GM10248 (cell line): ENCODE measurements at regions not wholly inside any gene's neighbourhood (a gene's known extent, or its start where the extent isn't known, plus 50 kb on each side); places are given as distances from the start of the nearest gene placed in this dataset.

ENCODE experiments used
- CTCF ChIA-PET: fragments of 300-600 bp; sonication (Branson Sonifier 250); formaldehyde crosslinking; extraction: SDS; loops from one replicate; lab custom pipeline; 2021; ENCODE audit warnings: antibody characterized with exemption; lab: Yijun Ruan, JAX
- POLR2A ChIA-PET: fragments of 350-650 bp; sonication (Branson Sonifier 250); formaldehyde crosslinking; extraction: SDS; loops from one replicate; lab custom pipeline; 2020; ENCODE audit warnings: antibody characterized with exemption; lab: Yijun Ruan, JAX
- DNase-seq: peaks from one replicate; pipeline ENCODE4 v3.0.0; 2012; ENCODE audit errors: extremely low spot score
- TF ChIP-seq, protein P1 (sequence below): IDR thresholded peaks from 2 replicates; pipeline ENCODE4 v1.5.1; 2012; ENCODE audit warnings: mild to moderate bottlenecking, low read depth; ENCODE audit errors: extremely low read depth, missing control alignments, control extremely low read depth

DNA sequence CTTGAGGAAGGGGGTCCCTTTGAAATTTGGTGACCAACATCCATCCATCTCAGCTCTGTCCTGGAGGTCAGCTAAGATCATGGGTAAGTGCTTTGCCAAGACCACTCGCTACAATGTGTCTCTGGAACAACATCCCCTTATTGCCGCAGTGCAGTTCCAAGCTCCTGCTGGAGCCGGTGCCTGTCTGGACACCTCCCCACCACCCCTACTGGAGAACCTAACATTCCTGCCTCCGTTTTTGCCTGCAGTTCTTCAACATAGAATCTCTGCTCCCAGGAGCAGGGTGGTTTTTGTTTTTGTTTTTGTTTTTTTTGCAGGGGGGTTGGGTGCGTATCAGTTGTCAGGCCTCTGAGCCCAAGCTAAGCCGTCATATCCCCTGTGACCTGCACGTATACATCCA is 51.2 kb upstream of the FXYD4 start:
- TF ChIP-seq, protein P1, sequence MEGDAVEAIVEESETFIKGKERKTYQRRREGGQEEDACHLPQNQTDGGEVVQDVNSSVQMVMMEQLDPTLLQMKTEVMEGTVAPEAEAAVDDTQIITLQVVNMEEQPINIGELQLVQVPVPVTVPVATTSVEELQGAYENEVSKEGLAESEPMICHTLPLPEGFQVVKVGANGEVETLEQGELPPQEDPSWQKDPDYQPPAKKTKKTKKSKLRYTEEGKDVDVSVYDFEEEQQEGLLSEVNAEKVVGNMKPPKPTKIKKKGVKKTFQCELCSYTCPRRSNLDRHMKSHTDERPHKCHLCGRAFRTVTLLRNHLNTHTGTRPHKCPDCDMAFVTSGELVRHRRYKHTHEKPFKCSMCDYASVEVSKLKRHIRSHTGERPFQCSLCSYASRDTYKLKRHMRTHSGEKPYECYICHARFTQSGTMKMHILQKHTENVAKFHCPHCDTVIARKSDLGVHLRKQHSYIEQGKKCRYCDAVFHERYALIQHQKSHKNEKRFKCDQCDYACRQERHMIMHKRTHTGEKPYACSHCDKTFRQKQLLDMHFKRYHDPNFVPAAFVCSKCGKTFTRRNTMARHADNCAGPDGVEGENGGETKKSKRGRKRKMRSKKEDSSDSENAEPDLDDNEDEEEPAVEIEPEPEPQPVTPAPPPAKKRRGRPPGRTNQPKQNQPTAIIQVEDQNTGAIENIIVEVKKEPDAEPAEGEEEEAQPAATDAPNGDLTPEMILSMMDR, result no peak
- ChIA-PET CTCF (interaction anchor here (0.6 to 0.9 kb wide), 2 partner anchors 8 to 16 kb away, joined by 3 read pairs; no protein-coding TSS in a partner anchor), POLR2A (no interaction called here)
- no peak for DNase-seq

DNA sequence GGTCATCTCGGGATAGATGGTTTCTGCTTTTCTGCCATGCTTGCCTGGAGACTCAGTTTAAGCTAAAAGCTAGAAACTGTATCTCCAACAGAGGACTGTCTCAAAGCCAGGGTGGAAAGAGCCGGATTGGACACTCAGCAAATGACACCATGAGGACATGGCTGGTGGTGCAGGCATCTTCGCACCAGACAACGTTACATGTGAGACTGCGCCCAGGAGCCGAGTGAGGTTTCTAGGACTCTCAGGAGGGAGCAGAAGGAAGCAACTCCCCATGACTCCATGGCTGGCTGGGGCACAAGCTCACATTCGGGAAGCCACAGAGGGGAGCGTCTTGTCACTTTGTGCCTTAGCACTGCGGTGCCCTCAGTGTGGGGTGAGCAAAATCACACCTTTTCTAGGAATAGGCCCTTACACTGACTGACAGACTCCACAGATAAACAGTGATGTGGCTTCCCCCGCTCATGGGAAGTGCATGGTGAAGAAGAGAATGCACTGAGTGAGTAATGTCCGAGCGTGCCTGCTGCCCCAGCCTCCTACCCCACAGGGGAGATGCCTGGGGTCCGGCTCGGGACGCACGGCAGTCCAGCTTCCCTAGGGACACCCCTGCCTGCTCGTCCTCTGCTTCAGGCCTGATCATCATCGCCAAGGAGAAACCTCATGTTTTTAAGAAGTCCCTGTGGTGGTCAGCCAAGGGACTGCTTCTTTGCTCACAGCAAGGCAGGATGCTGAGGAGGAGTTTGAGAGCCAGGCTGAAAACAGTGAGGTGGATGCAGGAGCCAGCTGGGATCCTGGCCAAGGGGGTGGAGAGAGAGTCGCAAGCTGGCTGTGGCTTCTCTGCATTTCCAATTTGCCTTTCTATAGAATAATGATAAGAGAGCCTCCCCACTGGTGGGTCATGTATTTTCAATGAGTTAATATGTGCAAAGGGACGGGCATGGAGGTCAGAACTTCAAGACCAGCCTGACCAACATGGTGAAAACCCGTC is 52.2 kb upstream of the FXYD4 start:
- TF ChIP-seq, protein P1, result no peak
- CTCF ChIA-PET, result interaction anchor here (0.6 to 1.0 kb wide), 3 partner anchors 9 to 17 kb away, joined by 3 read pairs; no protein-coding TSS in a partner anchor
- DNase-seq, result no peak
- POLR2A ChIA-PET, result no interaction called here

DNA sequence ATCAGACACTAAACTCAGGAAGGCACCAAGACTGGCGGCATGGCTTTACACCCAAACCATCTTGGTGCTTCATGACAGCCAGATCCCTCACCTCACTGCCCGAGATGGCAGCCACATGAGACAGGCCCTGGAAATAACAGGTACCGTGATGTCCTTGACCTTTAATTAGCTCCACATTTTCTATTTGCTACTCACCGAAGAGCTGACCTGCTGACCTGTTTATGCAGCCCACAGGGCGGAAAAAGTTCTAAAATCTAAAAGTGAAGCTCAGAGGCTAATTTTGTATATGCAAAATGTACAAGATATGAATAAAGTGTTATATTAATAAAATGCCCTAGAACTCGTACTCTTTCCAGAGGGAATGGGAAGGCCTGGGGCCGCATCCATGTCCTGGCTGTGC is 51.6 kb upstream of the RASGEF1A start:
- POLR2A ChIA-PET, result no interaction called here
- DNase-seq, result no peak
- CTCF ChIA-PET, result interaction anchor here (1.0 kb wide), 1 partner anchor 10 kb away, joined by 3 read pairs; no protein-coding TSS in a partner anchor
- TF ChIP-seq, protein P1, result no peak

DNA sequence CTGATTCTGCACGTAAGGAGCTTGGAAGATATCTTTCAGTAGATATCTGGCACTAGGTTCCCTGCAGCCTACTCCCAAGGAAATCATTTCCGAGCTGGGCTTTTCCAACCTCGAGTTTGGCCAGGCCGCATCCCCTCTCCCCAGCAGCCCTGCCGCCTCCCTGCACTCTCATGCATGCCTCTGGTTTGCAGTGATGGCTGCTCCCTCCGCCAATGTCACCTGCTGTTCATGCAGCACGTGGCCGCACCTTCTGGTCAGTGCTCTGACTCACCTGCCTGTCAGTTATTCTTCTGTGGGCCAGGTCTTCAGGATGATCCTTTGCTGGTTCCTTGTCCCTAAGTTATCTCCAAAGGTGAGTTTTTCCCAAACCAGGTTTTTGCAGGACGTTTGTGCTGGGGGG is 50.6 kb upstream of the RASGEF1A start:
- POLR2A ChIA-PET, result no interaction called here
- CTCF ChIA-PET, result interaction anchor here (0.8 kb wide), 1 partner anchor 27 kb away, joined by 3 read pairs; no protein-coding TSS in a partner anchor
- TF ChIP-seq, protein P1, result no peak
- DNase-seq, result no peak

DNA sequence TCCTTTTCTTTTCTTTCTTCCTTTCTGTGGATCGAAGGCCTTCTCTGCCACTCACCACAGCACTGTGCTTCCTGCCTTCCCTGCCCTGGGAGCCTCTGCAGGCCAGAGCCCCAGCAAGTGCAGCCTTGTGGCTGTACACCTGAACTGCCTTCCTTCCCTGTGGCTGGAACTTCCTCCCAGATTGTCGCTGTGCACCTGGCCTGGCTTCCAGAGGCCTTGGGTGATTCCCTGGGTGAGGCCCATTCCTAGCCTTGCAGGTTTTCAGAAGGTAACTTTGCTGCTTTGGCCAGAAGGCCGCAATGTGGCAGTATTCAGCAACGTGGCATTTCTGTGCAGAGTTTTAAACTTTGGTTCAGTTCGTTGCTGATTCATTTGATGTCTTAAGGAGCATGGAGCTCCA is 50.1 kb upstream of the RASGEF1A start:
- CTCF ChIA-PET, result interaction anchor here (0.8 kb wide), 1 partner anchor 27 kb away, joined by 3 read pairs; no protein-coding TSS in a partner anchor
- DNase-seq, result no peak
- POLR2A ChIA-PET, result no interaction called here
- TF ChIP-seq, protein P1, result no peak
